Effector memory CD8-positive, alpha-beta T cell (primary cell): ENCODE measurements at regions not wholly inside any gene's neighbourhood (a gene's known extent, or its start where the extent isn't known, plus 50 kb on each side); places are given as distances from the start of the nearest gene placed in this dataset.
A peak's percentile ranks its signal among the peaks of the same experiment; 100 is the strongest.
"Not testable (repeated sequence)": the region's sequence is repeated elsewhere in the genome, so short reads cannot be mapped to it uniquely, and the experiment has no call there.

ENCODE experiments used
- ATAC-seq: fragments of 150-1000 bp; cut with Tn5 transposase; replicated peaks from 2 replicates; pipeline ENCODE4 v1.10.0; 2021; ENCODE audit warnings: mild to moderate bottlenecking, moderate library complexity
- DNase-seq, 3 experiments: peaks; one replicate each; pipeline ENCODE4 v3.0.0; 2021
- H3K27ac Mint-ChIP-seq, 2 donors: one replicate each; pipeline ENCODE4 v1.8.0; 2022; ENCODE audit warnings: mild to moderate bottlenecking in 2 of 2, mixed read lengths in 2 of 2, moderate library complexity in 2 of 2
- H3K27me3 Mint-ChIP-seq, 2 donors: one replicate each; pipeline ENCODE4 v1.8.0; 2022; ENCODE audit warnings: mixed read lengths in 2 of 2
- H3K36me3 Mint-ChIP-seq: one replicate; pipeline ENCODE4 v1.8.0; 2022; ENCODE audit warnings: mild to moderate bottlenecking, moderate library complexity, mixed read lengths; ENCODE audit not compliant: insufficient read depth
- H3K4me1 Mint-ChIP-seq, 2 donors: one replicate each; pipeline ENCODE4 v1.8.0; 2022; ENCODE audit warnings: low read depth in 2 of 2, mixed read lengths in 2 of 2
- H3K4me3 Mint-ChIP-seq, 2 donors: one replicate each; pipeline ENCODE4 v1.8.0; 2022; ENCODE audit warnings: mild to moderate bottlenecking in 2 of 2, mixed read lengths in 2 of 2, moderate library complexity in 2 of 2
- H3K9me3 Mint-ChIP-seq, 2 donors: one replicate each; pipeline ENCODE4 v1.8.0; 2022; ENCODE audit warnings: mixed read lengths in 2 of 2

DNA sequence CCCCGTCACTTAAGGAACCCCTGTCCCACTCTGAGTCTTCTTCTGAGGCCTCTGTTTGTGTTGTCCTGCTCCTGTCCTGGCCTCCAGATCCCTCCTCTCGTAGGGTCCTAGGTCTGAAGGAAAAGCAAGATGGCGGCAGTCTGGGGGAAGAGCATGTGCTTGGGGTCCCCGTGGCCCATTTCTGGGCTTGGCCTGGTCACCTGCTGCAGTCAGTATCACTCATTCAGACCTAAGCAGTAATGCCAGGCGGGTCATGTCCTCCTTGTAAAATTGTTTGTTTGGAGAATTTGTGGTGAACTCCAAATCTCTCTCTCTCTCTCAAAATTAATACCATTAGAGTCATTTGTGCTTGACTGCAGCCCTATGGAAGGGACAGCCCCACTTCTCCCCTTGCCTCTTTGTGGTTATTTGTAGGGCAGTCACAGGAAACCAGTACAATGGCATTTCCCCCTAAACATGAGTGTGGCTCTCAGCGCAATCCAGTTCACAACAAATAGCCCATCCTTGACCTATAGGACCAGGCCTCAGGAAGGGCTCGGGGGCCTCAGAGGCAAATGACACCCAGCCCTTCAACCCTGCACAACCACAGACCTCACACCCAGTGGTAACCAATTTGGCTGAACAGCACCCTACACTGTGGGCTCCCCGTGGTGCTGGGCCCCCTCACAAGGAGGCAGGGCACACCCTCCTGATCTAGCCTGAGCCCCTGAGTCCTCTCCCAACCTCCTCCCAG lies 173.5 kb downstream of the OR4M2 start:
- ATAC-seq (peak; percentile 81), DNase-seq (peak; percentile 11 to 25 (median 25))
- Mint-ChIP-seq H3K9me3 (no peaks in the 10 kb centered on the region), H3K4me3 (peak overlapping the region; percentile 66 to 68), H3K27ac (peak overlapping the region; percentile 62 to 86), H3K36me3 (no peaks in the 10 kb centered on the region), H3K4me1 (peaks cover 22 to 26% of the 10 kb centered on the region in 2 donors), H3K27me3 (peaks cover 0 to 11% of the 10 kb centered on the region in 2 donors)

DNA sequence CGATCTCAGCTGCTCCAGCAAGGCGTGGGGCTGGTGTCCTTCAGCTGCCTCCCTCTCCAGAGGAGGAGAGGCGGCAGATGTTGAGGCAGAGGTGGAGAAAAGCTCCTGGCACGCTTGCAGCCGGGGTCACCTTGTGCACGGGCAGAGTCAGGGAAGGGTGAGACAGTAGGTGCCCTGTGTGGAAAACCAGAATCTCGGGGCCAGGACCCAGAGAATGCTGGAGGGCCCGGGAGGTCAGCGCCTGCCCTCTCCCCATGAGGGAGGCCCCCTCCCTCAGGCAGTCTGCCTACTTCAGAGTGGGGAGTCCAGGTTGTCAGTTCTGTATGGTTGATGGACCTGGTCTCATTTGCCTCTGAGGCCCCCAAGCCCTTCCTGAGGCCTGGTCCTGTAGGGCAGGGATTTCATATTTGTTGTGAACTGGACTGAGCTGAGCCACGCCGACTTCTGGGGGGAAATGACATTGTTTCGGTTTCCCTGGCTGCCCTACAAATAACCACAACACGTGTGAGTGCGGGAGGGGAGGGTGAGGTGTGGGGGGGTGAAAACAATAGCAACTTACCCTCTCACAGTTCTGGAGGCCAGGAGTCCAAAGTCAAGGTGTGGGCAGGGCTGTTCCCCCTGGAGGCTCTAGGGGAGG lies 174.2 kb downstream of the OR4M2 start:
- DNase-seq, H3K36me3 Mint-ChIP-seq, H3K9me3 Mint-ChIP-seq: not testable (repeated sequence)
- peaks cover 22 to 28% of the 10 kb centered on the region in 2 donors for H3K4me1 Mint-ChIP-seq
- peaks cover 0 to 18% of the 10 kb centered on the region in 2 donors for H3K27me3 Mint-ChIP-seq
- H3K4me3 Mint-ChIP-seq: peak overlapping the region; percentile 66 to 68
- ATAC-seq: peak; percentile 9
- H3K27ac Mint-ChIP-seq: peak overlapping the region; percentile 62 to 86

DNA sequence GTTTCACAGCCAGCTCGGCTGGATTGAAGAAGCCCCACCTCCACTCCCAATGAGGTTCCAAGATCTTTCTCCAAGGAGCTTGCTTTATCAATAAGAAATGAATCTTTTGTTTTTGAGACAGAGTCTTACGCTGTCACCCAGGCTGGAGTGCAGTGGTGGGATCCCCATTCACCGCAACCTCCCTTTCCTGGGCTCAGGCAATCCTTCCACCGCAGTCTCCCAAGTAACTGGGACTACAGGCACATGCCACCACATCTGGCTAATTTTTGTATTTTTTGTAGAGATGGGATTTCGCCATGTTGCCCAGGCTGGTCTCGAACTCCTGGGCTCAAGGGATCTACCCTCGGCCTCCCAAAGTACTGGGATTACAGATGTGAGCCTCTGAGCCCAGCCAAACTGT lies 175.3 kb downstream of the OR4M2 start:
- not testable (repeated sequence) for DNase-seq, H3K36me3 Mint-ChIP-seq, H3K4me3 Mint-ChIP-seq, ATAC-seq, H3K27ac Mint-ChIP-seq, H3K9me3 Mint-ChIP-seq
- Mint-ChIP-seq H3K27me3 (peaks cover 0 to 18% of the 10 kb centered on the region in 2 donors), H3K4me1 (peaks cover 31 to 38% of the 10 kb centered on the region in 2 donors)

DNA sequence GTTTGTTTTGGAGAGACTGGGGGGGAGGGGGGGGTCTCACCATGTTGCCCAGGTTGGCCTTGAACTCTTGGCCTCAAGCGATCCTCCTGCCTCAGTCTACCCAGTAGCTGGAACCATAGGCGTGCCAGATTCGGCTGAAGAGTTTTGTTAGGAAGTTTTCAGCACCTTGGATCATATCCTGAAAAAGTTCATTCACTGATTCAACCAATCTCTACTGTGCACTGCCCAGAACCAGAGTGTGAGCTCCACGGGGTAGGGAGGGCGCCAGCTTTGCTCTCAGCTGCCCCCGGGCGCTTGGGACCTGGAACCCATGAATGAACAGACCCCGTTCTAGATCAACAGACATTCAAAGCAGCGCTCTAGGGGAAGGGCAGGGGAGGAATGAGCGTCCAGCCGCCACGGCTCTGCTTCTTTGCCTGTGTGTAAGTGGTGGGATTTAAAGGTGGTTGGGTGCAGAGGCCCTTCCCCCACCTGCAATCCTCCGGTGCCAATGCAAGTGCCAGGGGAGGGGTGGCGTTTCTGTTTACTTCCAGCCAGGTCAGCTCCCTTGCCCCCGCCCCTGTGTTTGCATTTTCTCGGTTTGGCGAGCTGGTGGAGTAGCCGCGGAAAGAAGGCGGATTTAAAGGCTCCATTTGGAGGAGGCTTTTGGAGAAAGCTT lies 176.2 kb downstream of the OR4M2 start:
- H3K9me3 Mint-ChIP-seq, H3K4me3 Mint-ChIP-seq, H3K36me3 Mint-ChIP-seq, H3K27ac Mint-ChIP-seq, ATAC-seq, DNase-seq: not testable (repeated sequence)
- Mint-ChIP-seq H3K4me1 (peaks cover 27 to 36% of the 10 kb centered on the region in 2 donors), H3K27me3 (peaks cover 0 to 18% of the 10 kb centered on the region in 2 donors)

DNA sequence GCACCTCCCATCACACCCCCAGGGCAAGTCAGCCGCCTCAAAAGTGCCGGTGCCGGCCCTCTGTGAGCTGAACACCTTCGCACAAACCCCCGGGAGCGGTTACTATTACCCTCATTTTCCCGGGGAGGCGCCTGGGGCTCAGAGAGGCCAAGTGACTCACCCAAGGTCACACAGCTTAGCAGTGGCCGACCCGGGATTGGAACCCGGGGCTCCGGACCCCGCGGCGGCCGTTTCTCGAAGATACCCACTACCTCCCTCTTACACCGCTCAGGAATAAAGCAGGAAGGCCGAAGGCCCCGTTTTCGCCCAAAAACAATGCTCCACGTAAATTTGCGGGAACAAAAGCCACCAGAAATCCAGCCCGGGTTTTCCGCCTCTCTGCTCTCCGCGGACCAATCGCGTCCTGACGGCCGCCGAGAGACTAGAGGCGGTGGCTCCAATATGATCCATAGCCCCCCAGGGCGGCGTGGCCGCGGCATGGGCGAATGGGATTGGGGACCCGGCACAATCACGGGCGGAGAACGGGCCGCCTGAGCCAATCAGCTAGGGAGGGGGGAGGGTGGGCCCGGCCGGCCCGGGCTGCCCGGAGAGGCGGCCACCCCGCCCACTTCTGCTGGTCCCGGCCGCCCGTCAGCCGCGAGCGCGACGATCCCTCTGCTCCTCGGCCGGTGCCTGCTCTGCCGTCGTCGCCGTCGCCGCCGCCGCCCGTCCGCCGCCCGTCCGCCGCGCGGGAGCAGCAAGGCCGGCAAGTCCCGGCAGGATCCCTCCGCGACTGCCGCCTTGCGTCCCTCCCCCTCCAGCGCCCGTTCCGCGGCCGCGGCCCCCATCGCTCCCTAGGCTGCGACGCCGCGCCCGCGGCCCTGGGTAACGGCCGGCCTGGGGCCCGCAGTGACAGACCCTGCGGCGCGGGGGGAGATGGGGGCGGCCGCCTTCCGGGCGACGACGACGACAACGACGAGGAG lies 177.0 kb downstream of the OR4M2 start:
- Mint-ChIP-seq H3K27ac (no peak overlapping the region), H3K27me3 (peaks cover 0 to 18% of the 10 kb centered on the region in 2 donors), H3K4me1 (peaks cover 26 to 36% of the 10 kb centered on the region in 2 donors), H3K36me3 (no peaks in the 10 kb centered on the region), H3K9me3 (no peaks in the 10 kb centered on the region), H3K4me3 (no peak overlapping the region)
- DNase-seq (no peak), ATAC-seq (no peak)

DNA sequence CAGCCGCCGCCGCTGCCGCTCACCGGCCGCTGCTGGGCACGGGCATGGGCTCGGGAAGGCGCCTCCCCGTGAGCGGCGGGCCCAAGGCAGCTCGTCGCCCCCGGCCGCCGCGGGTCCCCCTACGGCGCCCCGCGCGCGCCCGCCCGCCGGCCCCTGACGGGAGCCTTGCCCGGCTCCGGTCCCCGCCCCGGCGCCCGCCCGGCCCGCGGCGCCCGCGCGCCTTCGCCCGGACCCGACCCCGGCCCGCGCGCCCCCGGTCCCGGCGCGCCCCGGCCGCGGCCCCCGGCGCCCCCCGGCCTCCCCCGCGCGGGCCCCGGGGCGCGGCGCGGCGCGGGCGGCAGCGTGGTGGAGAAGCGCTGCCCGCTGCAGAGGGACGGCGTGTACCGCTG lies 177.7 kb downstream of the OR4M2 start:
- peaks cover 26 to 36% of the 10 kb centered on the region in 2 donors for H3K4me1 Mint-ChIP-seq
- no peak overlapping the region for H3K27ac Mint-ChIP-seq
- H3K27me3 Mint-ChIP-seq: peaks cover 0 to 18% of the 10 kb centered on the region in 2 donors
- no peaks in the 10 kb centered on the region for H3K9me3 Mint-ChIP-seq
- ATAC-seq (no peak), DNase-seq (no peak)
- peak overlapping the region in 1 of 2 donors; percentile 14 for H3K4me3 Mint-ChIP-seq
- no peaks in the 10 kb centered on the region for H3K36me3 Mint-ChIP-seq

DNA sequence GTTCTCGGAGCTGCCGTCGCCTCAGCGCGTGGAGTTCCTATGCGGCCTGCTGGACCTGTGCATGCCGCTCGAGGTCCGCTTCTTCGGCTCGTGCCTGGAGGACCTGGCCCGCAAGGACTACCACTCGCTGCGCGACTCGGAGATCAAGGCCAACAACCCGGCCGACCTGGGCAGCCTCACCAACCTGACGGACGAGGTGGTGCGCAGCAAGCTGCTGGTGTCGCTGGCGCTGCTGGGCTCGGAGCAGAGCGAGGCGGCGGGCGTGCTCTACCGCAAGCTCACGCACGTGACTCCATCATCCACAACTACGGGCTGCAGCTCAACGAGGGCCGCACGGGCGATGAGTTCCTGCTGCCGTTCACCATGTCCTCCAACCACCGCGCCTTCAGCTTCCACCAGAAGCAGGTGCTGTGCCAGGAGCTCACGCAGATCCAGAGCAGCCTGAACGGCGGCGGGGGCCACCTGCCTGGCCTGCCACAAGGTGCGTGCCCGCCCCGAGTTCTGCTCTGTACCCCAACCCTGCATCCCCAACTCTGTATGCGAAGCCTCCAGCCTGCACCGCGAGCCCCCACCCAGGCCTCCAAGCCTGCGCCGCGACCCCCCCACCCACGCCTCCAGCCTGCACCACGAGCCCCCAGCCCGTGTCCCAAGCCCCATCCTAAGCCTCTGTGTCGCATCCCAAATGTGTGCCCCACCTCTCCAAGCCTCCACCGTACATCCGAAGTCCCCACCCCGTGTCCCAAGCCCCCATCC lies 178.2 kb downstream of the OR4M2 start:
- H3K27me3 Mint-ChIP-seq: peaks cover 0 to 18% of the 10 kb centered on the region in 2 donors
- no peaks in the 10 kb centered on the region for H3K9me3 Mint-ChIP-seq
- H3K36me3 Mint-ChIP-seq: no peaks in the 10 kb centered on the region
- H3K4me1 Mint-ChIP-seq: peaks cover 24 to 32% of the 10 kb centered on the region in 2 donors
- ATAC-seq (no peak), DNase-seq (no peak)
- peak overlapping the region in 1 of 2 donors; percentile 14 for H3K4me3 Mint-ChIP-seq
- H3K27ac Mint-ChIP-seq: no peak overlapping the region

DNA sequence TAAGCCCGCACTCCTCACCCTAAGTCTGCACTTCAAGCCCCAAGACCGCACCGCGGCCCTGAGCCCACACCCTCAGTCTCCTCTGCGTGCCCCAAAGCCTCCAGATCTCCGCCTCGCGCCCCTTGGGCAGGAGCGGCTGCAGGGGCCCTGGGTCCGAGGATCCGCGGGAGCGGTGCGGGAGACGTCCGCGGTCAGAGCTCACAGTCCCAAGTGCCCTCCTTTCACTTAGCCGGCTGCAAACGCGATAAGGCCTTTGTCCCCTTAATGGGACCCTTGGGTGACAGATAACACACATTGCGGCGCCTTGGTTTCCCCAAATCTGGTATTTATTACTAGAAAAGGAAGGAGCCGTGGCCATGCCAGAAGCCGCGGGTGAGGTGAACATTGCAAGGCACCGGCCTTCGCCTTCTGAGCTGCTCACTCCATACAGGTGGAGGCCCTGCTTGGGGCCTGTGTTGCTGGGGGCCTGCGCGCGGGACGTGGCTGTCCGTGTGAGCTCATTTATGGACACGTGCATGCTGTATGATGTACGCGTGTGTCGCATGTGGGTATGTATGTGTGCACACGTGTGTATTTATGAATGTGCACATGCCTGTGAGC lies 178.9 kb downstream of the OR4M2 start:
- H3K9me3 Mint-ChIP-seq: not testable (repeated sequence)
- peaks cover 17 to 26% of the 10 kb centered on the region in 2 donors for H3K4me1 Mint-ChIP-seq
- H3K27ac Mint-ChIP-seq: peak overlapping the region in 1 of 2 donors; percentile 49

DNA sequence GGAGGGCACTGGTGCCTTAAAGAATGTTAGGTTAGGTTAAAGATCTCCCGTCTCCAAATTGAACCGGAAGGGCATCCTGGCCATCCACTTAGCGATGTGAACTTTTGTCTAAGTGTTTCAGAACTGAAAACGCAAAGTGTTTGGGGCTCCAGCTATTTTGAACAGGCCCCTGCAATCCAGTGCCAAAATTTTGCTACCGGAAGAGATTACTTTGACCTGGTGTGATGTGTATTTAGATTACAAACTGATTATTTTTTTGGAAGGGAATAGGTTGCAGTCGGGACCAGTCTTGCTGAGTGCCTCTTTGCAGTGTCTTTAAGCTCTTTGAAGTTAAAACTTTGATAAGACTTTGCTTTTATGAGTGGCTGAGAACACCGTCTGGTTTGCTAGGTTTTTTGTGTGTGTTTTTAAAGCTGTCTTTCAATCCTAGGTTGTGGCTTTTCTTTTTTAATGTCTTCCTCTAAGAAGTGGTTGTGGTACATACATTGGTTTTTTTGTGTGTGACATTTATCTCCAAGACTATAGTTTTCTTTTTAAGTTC lies 179.6 kb downstream of the OR4M2 start:
- peaks cover 11 to 20% of the 10 kb centered on the region in 2 donors for H3K4me1 Mint-ChIP-seq
- H3K9me3 Mint-ChIP-seq: no peaks in the 10 kb centered on the region
- DNase-seq (no peak), ATAC-seq (no peak)
- peaks cover 0 to 18% of the 10 kb centered on the region in 2 donors for H3K27me3 Mint-ChIP-seq
- peak overlapping the region; percentile 20 to 22 for H3K4me3 Mint-ChIP-seq
- H3K27ac Mint-ChIP-seq: peak overlapping the region in 1 of 2 donors; percentile 49
- no peaks in the 10 kb centered on the region for H3K36me3 Mint-ChIP-seq

More for the DNA sequence above, 178.9 kb downstream of the OR4M2 start:
- ATAC-seq, DNase-seq, H3K36me3 Mint-ChIP-seq: not testable (repeated sequence)
- Mint-ChIP-seq H3K4me3 (peak overlapping the region in 1 of 2 donors; percentile 14), H3K27me3 (peaks cover 0 to 18% of the 10 kb centered on the region in 2 donors)

DNA sequence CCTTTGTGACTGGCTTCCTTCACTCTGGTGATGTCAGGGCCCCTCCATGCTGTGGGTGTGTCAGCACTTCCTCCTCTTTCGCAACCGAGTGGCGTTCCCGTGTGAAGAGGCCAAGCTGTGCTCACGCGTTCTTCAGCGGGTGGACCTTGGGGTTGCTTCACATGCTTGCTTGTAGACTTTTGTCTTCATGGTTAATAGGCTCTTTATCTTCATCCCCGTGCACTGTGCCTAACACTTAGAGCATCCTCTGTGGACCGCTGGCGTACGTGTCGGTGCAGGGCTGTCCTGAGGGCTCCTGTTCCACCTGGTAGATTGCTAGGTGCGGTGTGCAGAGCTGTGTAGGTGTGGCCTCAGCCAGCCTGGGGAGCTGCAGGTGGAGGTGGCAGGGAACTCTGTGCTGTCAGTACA lies 182.3 kb downstream of the OR4M2 start:
- DNase-seq: no peak
- ATAC-seq: peak; percentile 48
- Mint-ChIP-seq H3K4me3 (no peak overlapping the region), H3K27ac (no peak overlapping the region), H3K36me3 (no peaks in the 10 kb centered on the region), H3K9me3 (no peaks in the 10 kb centered on the region), H3K4me1 (peaks cover 9 to 12% of the 10 kb centered on the region in 2 donors), H3K27me3 (peaks cover 0 to 9% of the 10 kb centered on the region in 2 donors)

DNA sequence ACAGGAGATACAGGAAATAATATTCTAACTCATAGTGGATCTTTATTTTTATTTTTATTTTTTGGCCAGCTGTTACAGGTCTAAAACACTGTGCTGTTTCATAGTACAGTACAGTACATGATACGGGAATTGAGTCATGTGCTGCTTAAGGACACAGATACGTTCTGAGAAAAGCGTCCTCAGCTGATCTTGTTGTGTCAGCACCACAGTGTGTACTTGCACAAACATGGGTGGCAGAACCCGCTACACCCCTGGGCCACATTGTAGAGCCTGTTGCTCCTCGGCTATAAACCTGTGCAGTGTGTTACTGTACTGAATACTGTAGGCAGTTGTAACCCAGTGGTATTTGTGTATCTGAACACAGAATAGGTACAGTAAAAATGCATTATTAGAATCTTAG lies 183.4 kb downstream of the OR4M2 start:
- Mint-ChIP-seq H3K27me3 (peaks cover 0 to 8% of the 10 kb centered on the region in 2 donors), H3K27ac (no peak overlapping the region), H3K4me1 (peaks cover 9 to 12% of the 10 kb centered on the region in 2 donors), H3K9me3 (no peaks in the 10 kb centered on the region), H3K36me3 (no peaks in the 10 kb centered on the region), H3K4me3 (no peak overlapping the region)
- ATAC-seq (no peak), DNase-seq (no peak)

DNA sequence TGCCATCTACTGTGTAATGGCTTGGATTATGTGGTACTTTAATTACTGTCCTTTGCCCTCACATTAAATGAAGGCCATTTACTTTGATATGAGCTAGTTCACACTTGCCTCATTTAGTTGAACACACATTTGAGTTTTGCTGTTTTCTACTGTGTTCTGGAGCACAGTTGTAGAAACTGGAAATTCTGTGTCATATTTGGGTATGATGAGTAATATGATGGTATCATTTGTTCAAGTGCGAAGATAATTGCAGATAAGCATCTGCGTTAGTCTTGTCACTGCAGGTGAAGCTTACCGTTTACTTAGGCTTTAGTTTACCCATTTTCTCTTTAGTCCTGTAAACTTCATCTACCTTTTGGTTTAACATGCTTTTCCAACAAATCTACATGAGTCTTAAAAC lies 183.9 kb downstream of the OR4M2 start:
- H3K9me3 Mint-ChIP-seq, H3K27ac Mint-ChIP-seq, DNase-seq, H3K36me3 Mint-ChIP-seq, H3K4me3 Mint-ChIP-seq, H3K27me3 Mint-ChIP-seq: not testable (repeated sequence)
- peaks cover 9 to 12% of the 10 kb centered on the region in 2 donors for H3K4me1 Mint-ChIP-seq
- peak; percentile 34 for ATAC-seq
